ENCODE measurements at regions not wholly inside any gene's neighbourhood (a gene's known extent, or its start where the extent isn't known, plus 50 kb on each side); places are given as distances from the start of the nearest gene placed in this dataset.

GRCh38 chr6:71621918-71622519 lies 264.3 kb upstream of the RIMS1 start:
- H3K9me3 ChIP-seq (replicated peaks; ENCODE audit: low read length): no peaks in the 10 kb centered on the region
- H3K4me1 ChIP-seq (ENCODE audit: control insufficient read depth, insufficient read depth, low read length): no peaks in the 10 kb centered on the region
- no peak overlapping the region for H3K4me3 ChIP-seq (ENCODE audit: low read length)
- no peak overlapping the region for H3K4me2 ChIP-seq (ENCODE audit: low read length)
- no peaks in the 10 kb centered on the region for H3K36me3 ChIP-seq (ENCODE audit: insufficient read depth, low read length)
- H3K9ac ChIP-seq (ENCODE audit: low read depth, low read length): no peak overlapping the region
- H3K27me3 ChIP-seq (ENCODE audit: control insufficient read depth, insufficient read depth, low read length): peaks cover 13% of the 10 kb centered on the region

- Histone ChIP-seq H3K27me3 (ENCODE audit: control insufficient read depth, insufficient read depth, low read length) (peaks cover 3% of the 10 kb centered on the region), H3K9ac (ENCODE audit: low read depth, low read length) (no peak overlapping the region), H3K9me3 (replicated peaks; ENCODE audit: low read length) (no peaks in the 10 kb centered on the region), H3K4me3 (ENCODE audit: low read length) (no peak overlapping the region), H3K36me3 (ENCODE audit: insufficient read depth, low read length) (no peaks in the 10 kb centered on the region), H3K4me1 (ENCODE audit: control insufficient read depth, insufficient read depth, low read length) (no peaks in the 10 kb centered on the region), H3K4me2 (ENCODE audit: low read length) (no peak overlapping the region)
Measured at GRCh38 chr6:71642120-71642519, 244.2 kb upstream of the RIMS1 start.

- Histone ChIP-seq H3K4me3 (ENCODE audit: low read length) (no peak overlapping the region), H3K4me2 (ENCODE audit: low read length) (no peak overlapping the region), H3K9me3 (replicated peaks; ENCODE audit: low read length) (no peaks in the 10 kb centered on the region), H3K27me3 (ENCODE audit: control insufficient read depth, insufficient read depth, low read length) (peaks cover 3% of the 10 kb centered on the region), H3K9ac (ENCODE audit: low read depth, low read length) (no peak overlapping the region), H3K4me1 (ENCODE audit: control insufficient read depth, insufficient read depth, low read length) (no peaks in the 10 kb centered on the region), H3K36me3 (ENCODE audit: insufficient read depth, low read length) (no peaks in the 10 kb centered on the region)
Measured at GRCh38 chr6:71642793-71643192, 243.6 kb upstream of the RIMS1 start.

- H3K9me3 ChIP-seq (replicated peaks; ENCODE audit: low read length): no peaks in the 10 kb centered on the region
- H3K9ac ChIP-seq (ENCODE audit: low read depth, low read length): no peak overlapping the region
- H3K36me3 ChIP-seq (ENCODE audit: insufficient read depth, low read length): no peaks in the 10 kb centered on the region
- no peaks in the 10 kb centered on the region for H3K4me1 ChIP-seq (ENCODE audit: control insufficient read depth, insufficient read depth, low read length)
- no peak overlapping the region for H3K4me2 ChIP-seq (ENCODE audit: low read length)
- H3K4me3 ChIP-seq (ENCODE audit: low read length): no peak overlapping the region
- peaks cover 3% of the 10 kb centered on the region for H3K27me3 ChIP-seq (ENCODE audit: control insufficient read depth, insufficient read depth, low read length)
Measured at GRCh38 chr6:71645299-71645698, 241.1 kb upstream of the RIMS1 start.

DNA sequence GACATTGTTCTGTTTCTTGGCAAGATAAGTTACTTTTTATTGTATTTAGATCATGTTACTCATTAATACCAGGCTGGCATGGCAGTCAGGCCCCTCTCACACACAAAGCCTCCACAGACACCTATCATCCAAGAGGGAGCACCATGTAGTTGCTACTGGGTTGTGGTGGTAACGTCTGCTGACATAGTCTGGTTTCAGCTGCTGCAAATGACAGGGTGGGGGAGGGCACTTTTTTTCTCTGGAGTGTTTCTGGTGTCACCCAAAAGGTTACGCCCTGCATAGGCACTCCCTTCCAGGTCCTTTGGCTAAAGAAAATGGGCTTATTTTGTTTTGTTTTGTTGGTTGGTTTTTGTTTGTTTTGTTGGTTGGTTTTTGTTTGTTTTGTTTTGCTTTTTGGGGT lies 236.4 kb upstream of the RIMS1 start:
- H3K4me2 ChIP-seq (ENCODE audit: low read length): no peak overlapping the region
- no peaks in the 10 kb centered on the region for H3K9me3 ChIP-seq (replicated peaks; ENCODE audit: low read length)
- no peaks in the 10 kb centered on the region for H3K4me1 ChIP-seq (ENCODE audit: control insufficient read depth, insufficient read depth, low read length)
- no peak overlapping the region for H3K9ac ChIP-seq (ENCODE audit: low read depth, low read length)
- peaks cover 2% of the 10 kb centered on the region for H3K27me3 ChIP-seq (ENCODE audit: control insufficient read depth, insufficient read depth, low read length)
- no peaks in the 10 kb centered on the region for H3K36me3 ChIP-seq (ENCODE audit: insufficient read depth, low read length)
- H3K4me3 ChIP-seq (ENCODE audit: low read length): no peak overlapping the region

GRCh38 chr6:71651636-71652035 lies 234.7 kb upstream of the RIMS1 start:
- H3K27me3 ChIP-seq (ENCODE audit: control insufficient read depth, insufficient read depth, low read length): peaks cover 2% of the 10 kb centered on the region
- H3K4me3 ChIP-seq (ENCODE audit: low read length): no peak overlapping the region
- H3K4me2 ChIP-seq (ENCODE audit: low read length): no peak overlapping the region
- H3K9me3 ChIP-seq (replicated peaks; ENCODE audit: low read length): no peaks in the 10 kb centered on the region
- no peak overlapping the region for H3K9ac ChIP-seq (ENCODE audit: low read depth, low read length)
- H3K36me3 ChIP-seq (ENCODE audit: insufficient read depth, low read length): no peaks in the 10 kb centered on the region
- H3K4me1 ChIP-seq (ENCODE audit: control insufficient read depth, insufficient read depth, low read length): no peaks in the 10 kb centered on the region

- Histone ChIP-seq H3K36me3 (ENCODE audit: insufficient read depth, low read length) (no peaks in the 10 kb centered on the region), H3K27me3 (ENCODE audit: control insufficient read depth, insufficient read depth, low read length) (peaks cover under 1% of the 10 kb centered on the region), H3K4me3 (ENCODE audit: low read length) (no peak overlapping the region), H3K4me2 (ENCODE audit: low read length) (no peak overlapping the region), H3K9me3 (replicated peaks; ENCODE audit: low read length) (no peaks in the 10 kb centered on the region), H3K9ac (ENCODE audit: low read depth, low read length) (no peak overlapping the region), H3K4me1 (ENCODE audit: control insufficient read depth, insufficient read depth, low read length) (peaks cover 5% of the 10 kb centered on the region)
Measured at GRCh38 chr6:71656121-71656520, 230.2 kb upstream of the RIMS1 start.

GRCh38 chr6:71665931-71666330 lies 220.4 kb upstream of the RIMS1 start:
- Histone ChIP-seq H3K4me1 (ENCODE audit: control insufficient read depth, insufficient read depth, low read length) (no peaks in the 10 kb centered on the region), H3K4me3 (ENCODE audit: low read length) (no peak overlapping the region), H3K4me2 (ENCODE audit: low read length) (no peak overlapping the region), H3K9ac (ENCODE audit: low read depth, low read length) (no peak overlapping the region), H3K9me3 (replicated peaks; ENCODE audit: low read length) (no peaks in the 10 kb centered on the region), H3K27me3 (ENCODE audit: control insufficient read depth, insufficient read depth, low read length) (peaks cover 3% of the 10 kb centered on the region), H3K36me3 (ENCODE audit: insufficient read depth, low read length) (no peaks in the 10 kb centered on the region)

DNA sequence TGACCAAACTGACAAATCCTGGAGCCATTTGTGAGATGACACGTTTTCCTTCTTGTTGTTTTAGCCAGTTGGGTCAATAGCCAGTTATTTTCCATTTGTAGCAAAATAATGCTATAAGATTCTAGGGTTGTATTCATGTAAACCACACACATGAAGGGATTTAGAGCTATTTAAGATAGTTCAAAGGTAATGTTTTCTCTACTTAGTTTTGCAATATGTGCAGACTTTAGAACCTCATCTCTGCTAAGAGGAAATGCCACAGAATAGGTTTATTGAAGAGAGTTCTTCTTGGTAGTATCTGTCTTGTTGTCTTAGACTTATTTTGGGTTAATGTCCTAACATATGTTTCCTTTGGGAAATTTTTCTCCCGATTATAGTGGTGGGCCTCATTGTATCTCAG lies 213.5 kb upstream of the RIMS1 start:
- Histone ChIP-seq H3K27me3 (ENCODE audit: control insufficient read depth, insufficient read depth, low read length) (peaks cover 5% of the 10 kb centered on the region), H3K9me3 (replicated peaks; ENCODE audit: low read length) (no peaks in the 10 kb centered on the region), H3K4me2 (ENCODE audit: low read length) (no peak overlapping the region)

DNA sequence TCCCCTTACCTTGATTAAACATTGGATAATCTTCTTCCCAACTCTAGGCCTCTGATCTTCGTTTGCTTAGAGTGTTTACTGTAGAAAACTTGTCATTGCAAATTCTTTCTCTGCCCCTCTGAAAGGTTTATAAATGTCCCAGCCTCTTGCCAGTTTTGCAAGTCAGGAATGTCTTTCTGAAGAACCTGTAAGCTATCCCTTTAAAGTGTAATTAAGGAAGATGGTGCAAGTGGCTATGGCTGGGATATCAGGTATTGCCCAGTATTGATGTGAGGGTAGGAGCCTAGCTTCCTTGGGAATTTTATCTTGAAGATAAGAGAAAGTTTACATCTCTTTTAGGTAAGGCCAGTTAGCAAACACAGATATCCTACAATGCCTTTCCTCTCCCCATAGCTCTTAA lies 211.0 kb upstream of the RIMS1 start:
- H3K4me2 ChIP-seq (ENCODE audit: low read length): no peak overlapping the region
- no peaks in the 10 kb centered on the region for H3K4me1 ChIP-seq (ENCODE audit: control insufficient read depth, insufficient read depth, low read length)
- H3K9me3 ChIP-seq (replicated peaks; ENCODE audit: low read length): no peaks in the 10 kb centered on the region
- no peak overlapping the region for H3K9ac ChIP-seq (ENCODE audit: low read depth, low read length)
- no peaks in the 10 kb centered on the region for H3K36me3 ChIP-seq (ENCODE audit: insufficient read depth, low read length)
- H3K27me3 ChIP-seq (ENCODE audit: control insufficient read depth, insufficient read depth, low read length): peaks cover 5% of the 10 kb centered on the region
- H3K4me3 ChIP-seq (ENCODE audit: low read length): no peak overlapping the region

More for the DNA sequence above, 213.5 kb upstream of the RIMS1 start:
- Histone ChIP-seq H3K9ac (ENCODE audit: low read depth, low read length) (no peak overlapping the region), H3K4me1 (ENCODE audit: control insufficient read depth, insufficient read depth, low read length) (no peaks in the 10 kb centered on the region), H3K36me3 (ENCODE audit: insufficient read depth, low read length) (no peaks in the 10 kb centered on the region), H3K4me3 (ENCODE audit: low read length) (no peak overlapping the region)

DNA sequence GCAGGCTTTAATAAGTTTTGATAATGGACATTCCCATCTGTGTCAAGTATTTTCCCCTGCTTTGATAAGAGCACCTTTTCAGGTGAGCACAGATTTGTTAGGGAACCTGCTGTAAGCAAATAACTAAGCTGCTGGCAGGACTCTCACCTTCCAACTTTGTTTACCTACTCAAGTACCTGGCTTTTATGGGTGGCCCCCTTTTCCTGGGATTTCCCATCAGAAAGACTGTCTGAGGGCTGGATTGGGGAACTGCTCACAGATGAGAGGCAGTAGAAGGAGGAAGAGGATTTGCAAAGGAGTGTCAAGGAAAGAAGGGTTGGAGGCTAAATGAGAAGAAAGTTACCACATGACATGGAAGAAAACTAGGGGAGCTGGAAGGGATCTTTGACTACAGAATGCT lies 210.1 kb upstream of the RIMS1 start:
- H3K9ac ChIP-seq (ENCODE audit: low read depth, low read length): no peak overlapping the region
- no peak overlapping the region for H3K4me2 ChIP-seq (ENCODE audit: low read length)
- H3K9me3 ChIP-seq (replicated peaks; ENCODE audit: low read length): no peaks in the 10 kb centered on the region
- no peak overlapping the region for H3K4me3 ChIP-seq (ENCODE audit: low read length)
- no peaks in the 10 kb centered on the region for H3K4me1 ChIP-seq (ENCODE audit: control insufficient read depth, insufficient read depth, low read length)
- no peaks in the 10 kb centered on the region for H3K36me3 ChIP-seq (ENCODE audit: insufficient read depth, low read length)
- H3K27me3 ChIP-seq (ENCODE audit: control insufficient read depth, insufficient read depth, low read length): peaks cover 5% of the 10 kb centered on the region

- no peak overlapping the region for H3K9ac ChIP-seq (ENCODE audit: low read depth, low read length)
- H3K9me3 ChIP-seq (replicated peaks; ENCODE audit: low read length): no peaks in the 10 kb centered on the region
- H3K4me2 ChIP-seq (ENCODE audit: low read length): no peak overlapping the region
- peaks cover 10% of the 10 kb centered on the region for H3K27me3 ChIP-seq (ENCODE audit: control insufficient read depth, insufficient read depth, low read length)
- H3K4me1 ChIP-seq (ENCODE audit: control insufficient read depth, insufficient read depth, low read length): no peaks in the 10 kb centered on the region
- no peak overlapping the region for H3K4me3 ChIP-seq (ENCODE audit: low read length)
- no peaks in the 10 kb centered on the region for H3K36me3 ChIP-seq (ENCODE audit: insufficient read depth, low read length)
Measured at GRCh38 chr6:71678091-71678490, 208.3 kb upstream of the RIMS1 start.
